ENCODE measurements at regions not wholly inside any gene's neighbourhood (a gene's known extent, or its start where the extent isn't known, plus 50 kb on each side); places are given as distances from the start of the nearest gene placed in this dataset.

DNA sequence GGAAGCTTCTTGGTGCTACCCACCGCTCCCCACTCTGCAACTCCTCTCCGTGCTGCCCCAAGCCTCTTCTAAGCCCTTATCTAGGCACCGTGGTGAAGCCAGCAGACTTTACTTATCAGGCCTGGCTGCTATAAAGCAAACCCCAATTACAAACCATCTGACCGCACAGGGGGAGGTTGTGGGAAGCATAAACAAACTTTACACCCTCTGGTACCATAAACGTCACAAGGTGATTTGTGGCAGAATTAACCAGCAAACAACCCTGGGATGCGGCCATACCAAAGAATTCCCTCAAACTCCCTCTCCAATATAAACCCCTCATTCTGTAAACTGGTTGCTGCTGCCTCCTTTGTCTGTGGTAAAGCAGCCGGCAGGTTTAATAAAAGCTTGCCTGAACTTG is 55.2 kb downstream of the MAGEC2 start:
- DNase-seq (ENCODE audit: low read depth) = no peak

DNA sequence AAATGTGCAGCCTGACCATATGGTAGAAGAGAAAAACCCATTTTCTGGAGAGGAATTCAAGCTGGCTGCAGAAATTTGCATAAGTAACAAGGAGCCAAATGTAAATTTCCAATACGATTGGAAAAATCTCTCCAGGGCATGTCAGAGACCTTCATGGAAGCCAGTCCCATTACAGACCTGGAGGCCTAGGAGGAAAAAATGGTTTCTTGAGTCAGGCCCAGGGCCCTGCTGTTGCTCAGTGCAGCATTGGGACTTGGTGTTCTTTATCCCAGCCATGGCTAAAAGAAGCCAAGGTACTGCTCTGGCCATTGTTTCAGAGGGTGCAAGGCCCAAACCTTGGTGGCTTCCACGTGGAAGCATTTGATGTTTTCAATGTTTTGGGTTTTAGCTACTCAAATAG is 70.6 kb downstream of the MAGEC2 start:
- no peak for DNase-seq (ENCODE audit: low read depth)

DNA sequence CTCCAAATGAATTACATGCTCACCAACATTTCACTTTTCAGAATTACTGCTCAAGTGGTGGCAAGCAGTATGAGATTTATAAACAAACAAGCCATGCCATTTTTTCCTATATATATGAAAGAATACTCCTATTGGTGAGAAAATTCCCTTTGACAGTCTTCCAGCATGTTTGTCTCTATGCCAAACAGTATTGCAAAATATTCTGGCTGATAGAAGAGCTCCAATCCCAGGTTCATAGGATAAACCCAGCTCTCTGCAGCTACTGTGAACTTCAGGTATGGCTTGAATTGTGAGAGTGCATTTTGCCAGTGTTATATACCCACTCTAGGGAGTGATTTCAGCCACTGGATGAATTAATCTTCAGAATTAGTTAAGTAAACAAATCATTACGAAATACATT is 108.8 kb downstream of the MAGEC2 start:
- DNase-seq (ENCODE audit: low read depth) = no peak

GRCh38 chrX:142095651-142096245 is 109.3 kb downstream of the MAGEC2 start:
- no peak for DNase-seq (ENCODE audit: low read depth)

- no peak for DNase-seq (ENCODE audit: low read depth)
Measured at GRCh38 chrX:142089193-142089592, 115.9 kb downstream of the MAGEC2 start.

DNA sequence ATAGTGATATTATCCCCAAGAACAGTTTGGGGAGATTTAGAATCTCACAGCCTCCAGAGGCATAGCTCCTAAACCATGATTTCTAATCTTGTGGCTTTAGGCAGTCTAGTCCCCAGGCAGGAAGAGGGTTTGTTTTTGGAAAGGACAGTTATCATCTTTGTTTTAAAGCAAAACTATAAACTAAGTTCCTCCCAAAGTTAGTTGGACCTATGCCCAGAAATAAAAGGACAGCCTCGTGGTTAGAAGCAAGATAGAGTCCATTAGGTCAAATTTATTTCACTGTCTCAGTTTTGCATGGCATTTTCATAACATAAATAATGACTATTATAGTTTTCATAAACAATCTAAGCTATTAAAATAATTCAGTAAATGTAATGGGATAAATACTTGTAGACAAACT is 120.5 kb downstream of the MAGEC2 start:
- DNase-seq (ENCODE audit: low read depth) = peak; percentile 1

GRCh38 chrX:142076633-142077032 is 128.5 kb downstream of the MAGEC2 start:
- no peak for DNase-seq (ENCODE audit: low read depth)

DNA sequence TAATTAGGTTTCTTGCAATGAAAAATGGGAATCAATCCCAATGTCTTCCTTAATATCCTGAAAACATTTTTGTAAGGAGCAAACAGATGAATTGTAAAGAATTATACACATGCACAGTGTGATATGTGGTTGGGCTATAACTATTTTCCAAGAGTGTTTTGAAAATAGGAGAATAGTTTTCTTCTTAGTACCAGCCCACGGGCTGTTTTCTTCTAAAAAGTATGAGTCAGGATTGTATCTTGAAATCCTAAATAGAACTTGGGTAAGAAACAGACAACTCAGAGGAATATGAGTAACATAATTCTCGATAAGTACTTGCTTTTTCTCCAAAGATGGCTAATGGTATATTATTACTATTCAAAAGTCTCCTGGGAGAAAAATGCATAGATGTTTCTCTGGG is 136.7 kb downstream of the MAGEC2 start:
- no peak for DNase-seq (ENCODE audit: low read depth)

GRCh38 chrX:142060191-142060590 is 144.9 kb downstream of the MAGEC2 start:
- no peak for DNase-seq (ENCODE audit: low read depth)

DNA sequence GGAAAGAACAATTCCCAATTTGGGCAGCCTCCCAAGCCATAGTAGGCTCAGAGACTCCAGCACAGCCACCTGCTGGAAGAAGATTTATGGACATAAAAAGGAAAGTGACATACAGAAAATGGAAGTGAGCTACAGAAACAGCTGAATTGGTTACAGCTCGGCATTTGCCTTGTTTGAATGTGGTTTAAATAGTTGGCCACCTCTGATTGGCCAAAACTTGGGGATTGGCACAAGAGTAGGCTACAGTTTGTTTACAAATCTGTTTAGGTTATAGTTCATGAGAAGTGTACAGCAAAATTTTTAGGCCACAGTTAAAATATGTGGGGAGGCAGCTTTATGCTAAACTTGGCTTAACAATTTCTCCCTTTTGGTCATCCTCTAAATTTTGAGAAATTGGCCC is 150.4 kb downstream of the MAGEC1 start:
- DNase-seq (ENCODE audit: low read depth) = peak; percentile 0

- DNase-seq (ENCODE audit: low read depth) = no peak
Measured at GRCh38 chrX:142052238-142052637, 148.5 kb downstream of the MAGEC1 start.

DNA sequence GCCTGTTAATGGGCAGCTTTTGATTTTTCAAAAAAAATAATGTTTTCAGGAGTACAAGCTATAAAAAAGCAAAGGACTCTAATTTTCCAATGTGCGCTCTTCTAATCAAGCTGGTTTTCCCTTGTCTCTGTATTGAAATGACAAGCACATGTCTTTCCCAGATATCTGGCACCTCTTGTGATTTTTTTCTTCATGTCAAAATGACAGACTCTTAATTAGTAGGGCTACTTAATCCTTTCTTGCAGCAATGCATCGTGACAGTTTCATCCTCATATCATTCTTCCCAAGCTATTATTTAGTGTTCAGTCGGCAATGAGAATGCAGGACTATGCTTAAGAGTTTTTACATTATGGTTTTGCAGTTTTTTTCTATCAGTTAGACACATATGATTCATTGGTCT is 139.5 kb downstream of the MAGEC1 start:
- no peak for DNase-seq (ENCODE audit: low read depth)

- DNase-seq (ENCODE audit: low read depth) = no peak
Measured at GRCh38 chrX:142040906-142041305, 137.2 kb downstream of the MAGEC1 start.

DNA sequence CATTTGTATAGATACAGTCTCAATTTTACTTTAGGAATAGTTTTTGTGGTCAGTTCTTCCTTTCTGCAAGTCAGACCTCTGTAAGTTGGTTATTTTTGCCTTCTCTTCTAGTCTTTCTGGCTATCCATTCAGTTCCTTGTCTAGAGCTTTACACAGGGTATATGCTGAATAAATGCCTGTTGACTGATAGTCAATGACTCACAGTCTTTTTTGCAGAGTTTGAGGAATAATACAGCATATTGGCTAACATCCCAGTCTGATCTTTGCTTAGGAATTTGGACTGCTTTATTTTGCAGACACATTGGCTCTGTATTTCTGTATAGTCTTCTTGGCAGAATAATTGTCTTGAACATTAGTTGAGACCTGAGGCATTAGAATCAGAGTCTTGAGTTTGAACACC is 132.4 kb downstream of the MAGEC1 start:
- DNase-seq (ENCODE audit: low read depth) = peak; percentile 1

DNA sequence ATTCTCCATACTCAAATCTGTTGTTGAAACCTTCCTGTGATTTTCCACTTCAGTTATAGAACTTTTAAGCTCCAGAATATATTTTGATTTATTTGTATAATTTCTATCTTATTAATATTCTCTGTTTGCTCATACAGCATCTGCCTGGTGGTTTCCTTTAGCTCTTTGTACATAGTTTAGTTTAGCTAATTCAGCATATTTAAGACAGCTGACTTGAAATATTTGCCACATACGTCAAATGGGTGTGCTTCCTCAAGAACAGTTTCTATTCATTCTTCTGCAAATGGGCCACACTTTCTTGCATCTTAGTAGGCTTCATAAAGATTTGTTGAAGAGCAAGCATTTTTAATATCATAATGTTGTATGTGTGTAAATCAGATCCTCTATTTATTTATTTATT is 101.8 kb downstream of the MAGEC1 start:
- DNase-seq (ENCODE audit: low read depth) = no peak

GRCh38 chrX:142002471-142002870 is 98.8 kb downstream of the MAGEC1 start:
- DNase-seq (ENCODE audit: low read depth) = no peak

DNA sequence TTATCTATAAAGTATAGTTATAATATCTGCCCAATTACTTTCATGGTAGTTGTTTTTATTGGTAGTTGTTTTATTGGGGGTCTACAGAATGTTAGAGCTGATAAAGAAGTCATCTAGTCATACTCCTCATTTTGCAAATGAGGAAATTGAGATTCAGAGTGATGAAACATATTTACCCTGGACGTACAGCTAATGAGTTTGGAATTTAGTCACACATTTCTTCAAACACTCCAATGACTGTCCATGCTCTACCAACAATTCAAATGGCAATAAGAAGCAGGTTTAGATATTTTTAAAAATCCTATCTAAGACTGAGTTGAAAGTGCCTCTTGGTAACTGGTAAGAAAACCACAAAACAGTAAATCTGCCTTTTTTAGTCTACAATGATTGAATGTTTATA is 98.2 kb downstream of the MAGEC1 start:
- DNase-seq (ENCODE audit: low read depth) = no peak

DNA sequence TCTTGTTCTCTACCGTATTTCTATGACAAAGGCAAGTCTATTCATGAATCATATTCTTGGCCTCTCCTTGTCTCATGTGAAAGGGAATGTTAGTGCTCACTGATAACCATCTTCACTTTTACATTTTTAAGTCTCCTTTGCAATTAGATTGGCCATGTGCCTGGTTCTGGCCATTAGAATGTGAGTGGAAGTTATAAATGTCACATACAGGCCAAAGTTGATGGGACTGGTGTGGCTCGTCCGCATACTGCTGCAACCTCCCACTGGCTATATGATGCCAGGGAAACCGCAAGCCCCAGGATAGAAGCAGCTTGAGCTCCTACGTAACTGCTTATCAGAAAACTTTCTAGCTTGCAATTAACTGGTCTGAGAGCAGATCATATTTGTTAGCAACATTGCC is 86.1 kb downstream of the MAGEC1 start:
- DNase-seq (ENCODE audit: low read depth) = no peak

DNA sequence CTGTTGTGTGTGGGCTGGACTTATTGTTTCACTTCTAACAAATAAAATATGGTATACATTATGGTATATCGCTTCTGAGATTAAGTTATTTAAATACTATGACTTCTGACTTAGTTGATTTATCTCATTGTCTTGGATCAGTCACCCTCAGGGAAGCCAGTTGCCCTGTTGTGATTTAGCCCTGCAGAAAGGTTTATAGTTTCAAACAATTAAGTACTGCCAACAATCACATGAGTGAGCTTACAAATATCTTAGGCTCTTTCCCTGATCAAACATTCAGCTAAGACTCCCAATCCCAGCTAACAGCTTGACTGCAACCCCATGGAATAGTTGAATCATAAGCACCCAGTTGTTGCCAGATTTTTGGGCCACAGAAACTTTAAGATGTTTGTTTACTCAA is 85.4 kb downstream of the MAGEC1 start:
- no peak for DNase-seq (ENCODE audit: low read depth)

DNA sequence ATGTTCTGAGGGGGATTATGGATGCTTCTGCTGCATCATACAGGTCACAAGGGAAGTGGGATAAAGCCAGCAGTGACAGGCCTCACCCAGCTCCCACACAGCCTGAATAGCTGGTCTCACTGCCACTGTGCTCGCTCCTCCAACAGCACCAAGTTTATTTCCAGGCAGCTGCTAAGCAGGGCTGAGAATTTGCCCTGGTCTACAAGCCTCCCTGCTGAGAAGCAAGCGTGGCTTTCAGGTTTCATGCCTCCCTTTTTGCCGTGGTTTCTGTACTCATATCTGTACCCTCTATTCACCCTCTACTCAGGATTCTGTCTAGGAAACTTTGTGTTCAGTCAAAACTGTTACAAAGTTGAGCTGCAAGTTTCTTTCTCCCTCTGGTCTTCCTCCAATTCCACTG is 78.6 kb downstream of the MAGEC1 start:
- no peak for DNase-seq (ENCODE audit: low read depth)

GRCh38 chrX:141975839-141976238 is 72.1 kb downstream of the MAGEC1 start:
- DNase-seq (ENCODE audit: low read depth) = no peak

- no peak for DNase-seq (ENCODE audit: low read depth)
Measured at GRCh38 chrX:141969706-141970105, 66.0 kb downstream of the MAGEC1 start.

GRCh38 chrX:141960578-141960977 is 56.9 kb downstream of the MAGEC1 start:
- DNase-seq (ENCODE audit: low read depth) = no peak
